GM23338 (cell line): ENCODE measurements at regions not wholly inside any gene's neighbourhood (a gene's known extent, or its start where the extent isn't known, plus 50 kb on each side); places are given as distances from the start of the nearest gene placed in this dataset.
A peak's percentile ranks its signal among the peaks of the same experiment; 100 is the strongest.

Experiments used
- CREB1 ChIP-seq: fragments of 250-450 bp; sonication (Bioruptor Pico); IDR thresholded peaks from 2 replicates; pipeline ENCODE4 v1.5.0; 2020; ENCODE audit warnings: low read depth, mild to moderate bottlenecking, moderate library complexity
- EZH2 ChIP-seq: fragments of 200-600 bp; sonication (generic); IDR thresholded peaks from one replicate; pipeline ENCODE4 v1.8.0; 2017; ENCODE audit warnings: antibody characterized with exemption, mild to moderate bottlenecking, low read depth; ENCODE audit not compliant: unreplicated experiment
- EZH2phosphoT487 ChIP-seq: fragments of 200-600 bp; sonication (generic); IDR thresholded peaks from one replicate; pipeline ENCODE4 v1.8.1; 2018; ENCODE audit warnings: antibody characterized with exemption; ENCODE audit not compliant: unreplicated experiment
- JUNB ChIP-seq: IDR thresholded peaks from one replicate; pipeline ENCODE4 v1.6.1; 2016; ENCODE audit warnings: antibody characterized with exemption; ENCODE audit not compliant: unreplicated experiment
- NANOG ChIP-seq: IDR thresholded peaks from 2 replicates; pipeline ENCODE4 v1.6.1; 2016; ENCODE audit warnings: antibody characterized with exemption, borderline replicate concordance
- POLR2AphosphoS5 ChIP-seq: IDR thresholded peaks from 2 replicates; pipeline ENCODE4 v1.6.1; 2016; ENCODE audit warnings: antibody characterized with exemption, low read depth
- STAT1 ChIP-seq: IDR thresholded peaks from one replicate; pipeline ENCODE4 v1.6.1; 2016; ENCODE audit warnings: antibody characterized with exemption; ENCODE audit not compliant: unreplicated experiment
- ZNF114 ChIP-seq: fragments of 250-450 bp; sonication (Bioruptor Pico); IDR thresholded peaks from 2 replicates; pipeline ENCODE4 v1.5.0; 2020; ENCODE audit warnings: mild to moderate bottlenecking, moderate library complexity
- ZNF331 ChIP-seq: fragments of 250-450 bp; sonication (Bioruptor Pico); IDR thresholded peaks from 2 replicates; pipeline ENCODE4 v1.5.0; 2020; ENCODE audit warnings: low read depth, mild to moderate bottlenecking, moderate library complexity
- TF ChIP-seq, protein P1 (sequence below), 2 experiments: fragments of 200-600 bp in 1 of 2; sonication (generic) in 1 of 2; conservative IDR thresholded peaks; 2 replicates each; pipeline versions ENCODE4 v1.5.1 to v1.6.1; 2016 to 2017; ENCODE audit warnings: antibody characterized with exemption in 2 of 2, low read depth in 2 of 2, mild to moderate bottlenecking in 2 of 2, moderate library complexity in 1 of 2
- TF ChIP-seq, protein P2 (sequence below): IDR thresholded peaks from one replicate; pipeline ENCODE4 v1.6.1; 2018; ENCODE audit warnings: antibody characterized with exemption; ENCODE audit not compliant: unreplicated experiment
- TF ChIP-seq, protein P3 (sequence below): IDR thresholded peaks from 2 replicates; pipeline ENCODE4 v1.6.1; 2016; ENCODE audit warnings: antibody characterized with exemption
- TF ChIP-seq, protein P4 (sequence below): fragments of 250-450 bp; sonication (Bioruptor Pico); IDR thresholded peaks from 2 replicates; pipeline ENCODE4 v1.5.0; 2020; ENCODE audit warnings: mild to moderate bottlenecking, moderate library complexity

DNA sequence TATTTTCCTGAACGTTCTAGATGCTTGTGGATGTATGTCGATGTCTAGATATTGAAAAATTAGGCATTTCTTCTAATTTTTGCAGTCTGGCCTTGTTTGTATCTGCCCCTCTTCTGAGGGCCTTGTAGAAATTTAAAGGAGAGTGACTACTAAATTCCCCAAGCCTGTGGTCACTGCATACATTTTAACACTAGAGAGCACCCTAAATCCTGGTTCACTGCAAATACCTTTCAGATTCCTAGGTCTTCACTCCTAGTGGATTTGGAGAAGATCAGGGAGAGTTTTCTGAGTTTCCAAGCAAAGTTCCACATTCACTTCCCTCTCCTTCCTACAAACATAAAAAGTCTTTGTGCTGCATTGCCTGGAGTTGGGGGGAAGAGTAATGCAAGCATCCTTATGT is 1272.5 kb downstream of the OLFM4 start:
- TF ChIP-seq, protein P1, sequence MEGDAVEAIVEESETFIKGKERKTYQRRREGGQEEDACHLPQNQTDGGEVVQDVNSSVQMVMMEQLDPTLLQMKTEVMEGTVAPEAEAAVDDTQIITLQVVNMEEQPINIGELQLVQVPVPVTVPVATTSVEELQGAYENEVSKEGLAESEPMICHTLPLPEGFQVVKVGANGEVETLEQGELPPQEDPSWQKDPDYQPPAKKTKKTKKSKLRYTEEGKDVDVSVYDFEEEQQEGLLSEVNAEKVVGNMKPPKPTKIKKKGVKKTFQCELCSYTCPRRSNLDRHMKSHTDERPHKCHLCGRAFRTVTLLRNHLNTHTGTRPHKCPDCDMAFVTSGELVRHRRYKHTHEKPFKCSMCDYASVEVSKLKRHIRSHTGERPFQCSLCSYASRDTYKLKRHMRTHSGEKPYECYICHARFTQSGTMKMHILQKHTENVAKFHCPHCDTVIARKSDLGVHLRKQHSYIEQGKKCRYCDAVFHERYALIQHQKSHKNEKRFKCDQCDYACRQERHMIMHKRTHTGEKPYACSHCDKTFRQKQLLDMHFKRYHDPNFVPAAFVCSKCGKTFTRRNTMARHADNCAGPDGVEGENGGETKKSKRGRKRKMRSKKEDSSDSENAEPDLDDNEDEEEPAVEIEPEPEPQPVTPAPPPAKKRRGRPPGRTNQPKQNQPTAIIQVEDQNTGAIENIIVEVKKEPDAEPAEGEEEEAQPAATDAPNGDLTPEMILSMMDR (conservative IDR thresholded peaks at IDR 0.05; ENCODE audit: low read depth in 2 of 2) = peak; percentile 38 to 59; a peak in 3 of 4 replicates
- TF ChIP-seq CREB1 (CRISPR knock-in tag) = no peak
- no peak for TF ChIP-seq ZNF114 (CRISPR knock-in tag)
- TF ChIP-seq EZH2 = no peak
- no peak for TF ChIP-seq POLR2AphosphoS5
- TF ChIP-seq JUNB = no peak
- TF ChIP-seq EZH2phosphoT487 = no peak
- TF ChIP-seq, protein P2, sequence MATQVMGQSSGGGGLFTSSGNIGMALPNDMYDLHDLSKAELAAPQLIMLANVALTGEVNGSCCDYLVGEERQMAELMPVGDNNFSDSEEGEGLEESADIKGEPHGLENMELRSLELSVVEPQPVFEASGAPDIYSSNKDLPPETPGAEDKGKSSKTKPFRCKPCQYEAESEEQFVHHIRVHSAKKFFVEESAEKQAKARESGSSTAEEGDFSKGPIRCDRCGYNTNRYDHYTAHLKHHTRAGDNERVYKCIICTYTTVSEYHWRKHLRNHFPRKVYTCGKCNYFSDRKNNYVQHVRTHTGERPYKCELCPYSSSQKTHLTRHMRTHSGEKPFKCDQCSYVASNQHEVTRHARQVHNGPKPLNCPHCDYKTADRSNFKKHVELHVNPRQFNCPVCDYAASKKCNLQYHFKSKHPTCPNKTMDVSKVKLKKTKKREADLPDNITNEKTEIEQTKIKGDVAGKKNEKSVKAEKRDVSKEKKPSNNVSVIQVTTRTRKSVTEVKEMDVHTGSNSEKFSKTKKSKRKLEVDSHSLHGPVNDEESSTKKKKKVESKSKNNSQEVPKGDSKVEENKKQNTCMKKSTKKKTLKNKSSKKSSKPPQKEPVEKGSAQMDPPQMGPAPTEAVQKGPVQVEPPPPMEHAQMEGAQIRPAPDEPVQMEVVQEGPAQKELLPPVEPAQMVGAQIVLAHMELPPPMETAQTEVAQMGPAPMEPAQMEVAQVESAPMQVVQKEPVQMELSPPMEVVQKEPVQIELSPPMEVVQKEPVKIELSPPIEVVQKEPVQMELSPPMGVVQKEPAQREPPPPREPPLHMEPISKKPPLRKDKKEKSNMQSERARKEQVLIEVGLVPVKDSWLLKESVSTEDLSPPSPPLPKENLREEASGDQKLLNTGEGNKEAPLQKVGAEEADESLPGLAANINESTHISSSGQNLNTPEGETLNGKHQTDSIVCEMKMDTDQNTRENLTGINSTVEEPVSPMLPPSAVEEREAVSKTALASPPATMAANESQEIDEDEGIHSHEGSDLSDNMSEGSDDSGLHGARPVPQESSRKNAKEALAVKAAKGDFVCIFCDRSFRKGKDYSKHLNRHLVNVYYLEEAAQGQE = no peak
- no peak for TF ChIP-seq STAT1
- TF ChIP-seq, protein P3, sequence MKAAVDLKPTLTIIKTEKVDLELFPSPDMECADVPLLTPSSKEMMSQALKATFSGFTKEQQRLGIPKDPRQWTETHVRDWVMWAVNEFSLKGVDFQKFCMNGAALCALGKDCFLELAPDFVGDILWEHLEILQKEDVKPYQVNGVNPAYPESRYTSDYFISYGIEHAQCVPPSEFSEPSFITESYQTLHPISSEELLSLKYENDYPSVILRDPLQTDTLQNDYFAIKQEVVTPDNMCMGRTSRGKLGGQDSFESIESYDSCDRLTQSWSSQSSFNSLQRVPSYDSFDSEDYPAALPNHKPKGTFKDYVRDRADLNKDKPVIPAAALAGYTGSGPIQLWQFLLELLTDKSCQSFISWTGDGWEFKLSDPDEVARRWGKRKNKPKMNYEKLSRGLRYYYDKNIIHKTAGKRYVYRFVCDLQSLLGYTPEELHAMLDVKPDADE = no peak
- TF ChIP-seq, protein P4, sequence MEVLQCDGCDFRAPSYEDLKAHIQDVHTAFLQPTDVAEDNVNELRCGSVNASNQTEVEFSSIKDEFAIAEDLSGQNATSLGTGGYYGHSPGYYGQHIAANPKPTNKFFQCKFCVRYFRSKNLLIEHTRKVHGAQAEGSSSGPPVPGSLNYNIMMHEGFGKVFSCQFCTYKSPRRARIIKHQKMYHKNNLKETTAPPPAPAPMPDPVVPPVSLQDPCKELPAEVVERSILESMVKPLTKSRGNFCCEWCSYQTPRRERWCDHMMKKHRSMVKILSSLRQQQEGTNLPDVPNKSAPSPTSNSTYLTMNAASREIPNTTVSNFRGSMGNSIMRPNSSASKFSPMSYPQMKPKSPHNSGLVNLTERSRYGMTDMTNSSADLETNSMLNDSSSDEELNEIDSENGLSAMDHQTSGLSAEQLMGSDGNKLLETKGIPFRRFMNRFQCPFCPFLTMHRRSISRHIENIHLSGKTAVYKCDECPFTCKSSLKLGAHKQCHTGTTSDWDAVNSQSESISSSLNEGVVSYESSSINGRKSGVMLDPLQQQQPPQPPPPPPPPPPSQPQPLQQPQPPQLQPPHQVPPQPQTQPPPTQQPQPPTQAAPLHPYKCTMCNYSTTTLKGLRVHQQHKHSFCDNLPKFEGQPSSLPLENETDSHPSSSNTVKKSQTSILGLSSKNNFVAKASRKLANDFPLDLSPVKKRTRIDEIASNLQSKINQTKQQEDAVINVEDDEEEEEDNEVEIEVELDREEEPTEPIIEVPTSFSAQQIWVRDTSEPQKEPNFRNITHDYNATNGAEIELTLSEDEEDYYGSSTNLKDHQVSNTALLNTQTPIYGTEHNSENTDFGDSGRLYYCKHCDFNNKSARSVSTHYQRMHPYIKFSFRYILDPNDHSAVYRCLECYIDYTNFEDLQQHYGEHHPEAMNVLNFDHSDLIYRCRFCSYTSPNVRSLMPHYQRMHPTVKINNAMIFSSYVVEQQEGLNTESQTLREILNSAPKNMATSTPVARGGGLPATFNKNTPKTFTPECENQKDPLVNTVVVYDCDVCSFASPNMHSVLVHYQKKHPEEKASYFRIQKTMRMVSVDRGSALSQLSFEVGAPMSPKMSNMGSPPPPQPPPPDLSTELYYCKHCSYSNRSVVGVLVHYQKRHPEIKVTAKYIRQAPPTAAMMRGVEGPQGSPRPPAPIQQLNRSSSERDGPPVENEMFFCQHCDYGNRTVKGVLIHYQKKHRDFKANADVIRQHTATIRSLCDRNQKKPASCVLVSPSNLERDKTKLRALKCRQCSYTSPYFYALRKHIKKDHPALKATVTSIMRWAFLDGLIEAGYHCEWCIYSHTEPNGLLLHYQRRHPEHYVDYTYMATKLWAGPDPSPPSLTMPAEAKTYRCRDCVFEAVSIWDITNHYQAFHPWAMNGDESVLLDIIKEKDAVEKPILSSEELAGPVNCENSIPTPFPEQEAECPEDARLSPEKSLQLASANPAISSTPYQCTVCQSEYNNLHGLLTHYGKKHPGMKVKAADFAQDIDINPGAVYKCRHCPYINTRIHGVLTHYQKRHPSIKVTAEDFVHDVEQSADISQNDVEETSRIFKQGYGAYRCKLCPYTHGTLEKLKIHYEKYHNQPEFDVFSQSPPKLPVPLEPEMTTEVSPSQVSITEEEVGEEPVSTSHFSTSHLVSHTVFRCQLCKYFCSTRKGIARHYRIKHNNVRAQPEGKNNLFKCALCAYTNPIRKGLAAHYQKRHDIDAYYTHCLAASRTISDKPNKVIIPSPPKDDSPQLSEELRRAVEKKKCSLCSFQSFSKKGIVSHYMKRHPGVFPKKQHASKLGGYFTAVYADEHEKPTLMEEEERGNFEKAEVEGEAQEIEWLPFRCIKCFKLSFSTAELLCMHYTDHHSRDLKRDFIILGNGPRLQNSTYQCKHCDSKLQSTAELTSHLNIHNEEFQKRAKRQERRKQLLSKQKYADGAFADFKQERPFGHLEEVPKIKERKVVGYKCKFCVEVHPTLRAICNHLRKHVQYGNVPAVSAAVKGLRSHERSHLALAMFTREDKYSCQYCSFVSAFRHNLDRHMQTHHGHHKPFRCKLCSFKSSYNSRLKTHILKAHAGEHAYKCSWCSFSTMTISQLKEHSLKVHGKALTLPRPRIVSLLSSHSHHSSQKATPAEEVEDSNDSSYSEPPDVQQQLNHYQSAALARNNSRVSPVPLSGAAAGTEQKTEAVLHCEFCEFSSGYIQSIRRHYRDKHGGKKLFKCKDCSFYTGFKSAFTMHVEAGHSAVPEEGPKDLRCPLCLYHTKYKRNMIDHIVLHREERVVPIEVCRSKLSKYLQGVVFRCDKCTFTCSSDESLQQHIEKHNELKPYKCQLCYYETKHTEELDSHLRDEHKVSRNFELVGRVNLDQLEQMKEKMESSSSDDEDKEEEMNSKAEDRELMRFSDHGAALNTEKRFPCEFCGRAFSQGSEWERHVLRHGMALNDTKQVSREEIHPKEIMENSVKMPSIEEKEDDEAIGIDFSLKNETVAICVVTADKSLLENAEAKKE (CRISPR knock-in tag) = no peak
- no peak for TF ChIP-seq NANOG
- TF ChIP-seq ZNF331 = no peak
